Loucy (cell line): ENCODE measurements at regions not wholly inside any gene's neighbourhood (a gene's known extent, or its start where the extent isn't known, plus 50 kb on each side); places are given as distances from the start of the nearest gene placed in this dataset.

Source experiments
- EZH2phosphoT487 ChIP-seq: fragments of 200-600 bp; IDR thresholded peaks from 2 replicates; pipeline ENCODE4 v1.6.1; 2018; ENCODE audit warnings: antibody characterized with exemption, mild to moderate bottlenecking, moderate library complexity, borderline replicate concordance
- TF ChIP-seq, protein P1 (sequence below): fragments of 200-600 bp; sonication (generic); conservative IDR thresholded peaks from 2 replicates; pipeline ENCODE4 v1.5.1; 2014; ENCODE audit warnings: mild to moderate bottlenecking, antibody characterized with exemption, low read length

DNA sequence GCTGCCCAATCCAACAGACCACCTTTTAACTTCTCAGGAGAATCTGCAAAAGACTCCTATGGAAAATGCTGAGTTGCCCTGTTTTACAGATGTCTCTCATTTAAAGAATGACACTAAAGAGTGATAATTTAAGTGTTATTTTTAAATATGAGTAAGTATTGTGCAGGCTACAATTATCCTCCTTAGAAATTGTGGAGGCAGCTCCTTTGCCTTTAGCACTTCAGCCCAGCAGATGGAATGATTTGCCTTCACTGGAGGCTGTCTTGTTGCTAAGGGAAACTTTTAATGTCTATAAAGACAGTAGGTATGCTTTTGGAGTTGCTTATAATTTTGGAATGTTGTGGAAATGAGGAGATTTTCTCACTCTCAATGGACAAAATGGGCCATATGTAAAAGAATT, 1345.5 kb downstream of the NCAM2 start:
- TF ChIP-seq, protein P1, sequence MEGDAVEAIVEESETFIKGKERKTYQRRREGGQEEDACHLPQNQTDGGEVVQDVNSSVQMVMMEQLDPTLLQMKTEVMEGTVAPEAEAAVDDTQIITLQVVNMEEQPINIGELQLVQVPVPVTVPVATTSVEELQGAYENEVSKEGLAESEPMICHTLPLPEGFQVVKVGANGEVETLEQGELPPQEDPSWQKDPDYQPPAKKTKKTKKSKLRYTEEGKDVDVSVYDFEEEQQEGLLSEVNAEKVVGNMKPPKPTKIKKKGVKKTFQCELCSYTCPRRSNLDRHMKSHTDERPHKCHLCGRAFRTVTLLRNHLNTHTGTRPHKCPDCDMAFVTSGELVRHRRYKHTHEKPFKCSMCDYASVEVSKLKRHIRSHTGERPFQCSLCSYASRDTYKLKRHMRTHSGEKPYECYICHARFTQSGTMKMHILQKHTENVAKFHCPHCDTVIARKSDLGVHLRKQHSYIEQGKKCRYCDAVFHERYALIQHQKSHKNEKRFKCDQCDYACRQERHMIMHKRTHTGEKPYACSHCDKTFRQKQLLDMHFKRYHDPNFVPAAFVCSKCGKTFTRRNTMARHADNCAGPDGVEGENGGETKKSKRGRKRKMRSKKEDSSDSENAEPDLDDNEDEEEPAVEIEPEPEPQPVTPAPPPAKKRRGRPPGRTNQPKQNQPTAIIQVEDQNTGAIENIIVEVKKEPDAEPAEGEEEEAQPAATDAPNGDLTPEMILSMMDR: no peak
- TF ChIP-seq EZH2phosphoT487: no peak
